Parathyroid adenoma (tissue), 2 donors: ENCODE measurements at regions not wholly inside any gene's neighbourhood (a gene's known extent, or its start where the extent isn't known, plus 50 kb on each side); places are given as distances from the start of the nearest gene placed in this dataset.

Source experiments
- H2AFZ ChIP-seq: fragments of 300-600 bp; sonication (generic); one replicate; pipeline ENCODE4 v1.7.0; 2017; ENCODE audit warnings: antibody characterized with exemption, mild to moderate bottlenecking
- H3K27ac ChIP-seq: fragments of 300-600 bp; sonication (generic); one replicate; pipeline ENCODE4 v1.7.0; 2017
- H3K27me3 ChIP-seq: fragments of 300-600 bp; sonication (generic); one replicate; pipeline ENCODE4 v1.7.0; 2017; ENCODE audit warnings: low read length; ENCODE audit not compliant: control insufficient read depth, insufficient read depth
- H3K36me3 ChIP-seq: fragments of 300-600 bp; sonication (generic); one replicate; pipeline ENCODE4 v1.7.0; 2017; ENCODE audit warnings: low read length; ENCODE audit not compliant: control insufficient read depth, insufficient read depth
- H3K4me1 ChIP-seq: fragments of 300-600 bp; sonication (generic); one replicate; pipeline ENCODE4 v1.7.0; 2017; ENCODE audit warnings: control low read depth
- H3K4me2 ChIP-seq: fragments of 300-600 bp; sonication (generic); one replicate; pipeline ENCODE4 v1.7.0; 2017; ENCODE audit warnings: low read length
- H3K4me3 ChIP-seq: fragments of 300-600 bp; sonication (generic); one replicate; pipeline ENCODE4 v1.7.0; 2017; ENCODE audit warnings: low read depth, low read length
- H3K79me2 ChIP-seq: fragments of 300-600 bp; sonication (generic); one replicate; pipeline ENCODE4 v1.7.0; 2017; ENCODE audit warnings: control low read depth
- H3K9ac ChIP-seq: fragments of 300-600 bp; sonication (generic); one replicate; pipeline ENCODE4 v1.7.0; 2017; ENCODE audit warnings: mild to moderate bottlenecking
- H3K9me3 ChIP-seq: fragments of 300-600 bp; sonication (generic); one replicate; pipeline ENCODE4 v1.7.0; 2017; ENCODE audit warnings: low read length; ENCODE audit not compliant: control insufficient read depth
- TF ChIP-seq, protein P1 (sequence below): fragments of 300-600 bp; sonication (generic); IDR thresholded peaks from one replicate; pipeline ENCODE4 v1.7.0; 2017; ENCODE audit warnings: antibody characterized with exemption, mild to moderate bottlenecking
- donor health status: primary hyperparathyroidism.

DNA sequence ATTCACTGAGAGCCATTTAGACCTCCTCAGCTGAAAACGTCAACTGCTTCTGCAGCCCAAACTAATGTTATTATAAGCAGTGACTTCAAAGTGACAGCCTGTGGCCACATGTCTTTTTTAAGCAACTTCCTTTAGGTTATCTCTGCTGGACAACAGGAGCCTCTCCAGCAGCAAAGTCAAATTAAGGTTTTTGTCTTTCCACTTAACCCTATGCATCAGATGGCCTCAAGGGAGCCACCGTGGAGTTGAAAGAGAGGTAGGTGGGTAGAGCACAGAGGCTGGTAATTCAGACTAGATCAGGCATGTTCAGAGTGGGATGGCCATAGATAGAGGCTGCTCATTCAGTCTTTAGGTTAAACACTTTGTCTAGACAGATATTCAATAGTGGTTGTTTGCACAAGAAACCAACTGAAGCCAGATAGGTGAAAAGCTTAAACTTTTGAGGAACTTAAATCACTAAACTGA is 300.6 kb upstream of the ECI2 start:
- no peaks in the 10 kb centered on the region for H3K9me3 ChIP-seq
- H2AFZ ChIP-seq = no peak overlapping the region
- H3K27me3 ChIP-seq = no peaks in the 10 kb centered on the region
- no peaks in the 10 kb centered on the region for H3K36me3 ChIP-seq
- TF ChIP-seq, protein P1, sequence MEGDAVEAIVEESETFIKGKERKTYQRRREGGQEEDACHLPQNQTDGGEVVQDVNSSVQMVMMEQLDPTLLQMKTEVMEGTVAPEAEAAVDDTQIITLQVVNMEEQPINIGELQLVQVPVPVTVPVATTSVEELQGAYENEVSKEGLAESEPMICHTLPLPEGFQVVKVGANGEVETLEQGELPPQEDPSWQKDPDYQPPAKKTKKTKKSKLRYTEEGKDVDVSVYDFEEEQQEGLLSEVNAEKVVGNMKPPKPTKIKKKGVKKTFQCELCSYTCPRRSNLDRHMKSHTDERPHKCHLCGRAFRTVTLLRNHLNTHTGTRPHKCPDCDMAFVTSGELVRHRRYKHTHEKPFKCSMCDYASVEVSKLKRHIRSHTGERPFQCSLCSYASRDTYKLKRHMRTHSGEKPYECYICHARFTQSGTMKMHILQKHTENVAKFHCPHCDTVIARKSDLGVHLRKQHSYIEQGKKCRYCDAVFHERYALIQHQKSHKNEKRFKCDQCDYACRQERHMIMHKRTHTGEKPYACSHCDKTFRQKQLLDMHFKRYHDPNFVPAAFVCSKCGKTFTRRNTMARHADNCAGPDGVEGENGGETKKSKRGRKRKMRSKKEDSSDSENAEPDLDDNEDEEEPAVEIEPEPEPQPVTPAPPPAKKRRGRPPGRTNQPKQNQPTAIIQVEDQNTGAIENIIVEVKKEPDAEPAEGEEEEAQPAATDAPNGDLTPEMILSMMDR = no peak
- no peak overlapping the region for H3K27ac ChIP-seq
- no peak overlapping the region for H3K4me2 ChIP-seq
- no peak overlapping the region for H3K9ac ChIP-seq
- no peaks in the 10 kb centered on the region for H3K4me1 ChIP-seq
- no peaks in the 10 kb centered on the region for H3K79me2 ChIP-seq
- H3K4me3 ChIP-seq = no peak overlapping the region

DNA sequence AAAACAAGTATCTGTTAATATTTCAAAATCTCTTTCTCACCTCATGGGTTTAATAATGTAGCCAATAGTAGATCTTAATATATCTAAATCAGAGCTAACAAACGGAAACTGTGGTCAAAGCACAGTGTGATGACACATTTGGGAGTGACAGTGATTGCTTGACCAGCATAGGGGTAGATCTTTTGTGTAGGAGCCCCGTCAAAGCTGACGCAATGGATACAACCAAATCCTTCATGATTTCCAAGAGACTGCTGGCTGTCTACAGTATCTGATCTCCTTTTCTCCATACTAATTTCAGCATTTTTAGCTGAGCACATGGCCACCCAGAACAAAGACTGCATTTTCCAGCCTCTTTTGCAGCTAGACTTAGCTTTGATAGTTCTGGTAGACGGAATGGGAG is 299.3 kb upstream of the ECI2 start:
- Histone ChIP-seq H3K36me3 (no peaks in the 10 kb centered on the region), H3K4me2 (no peak overlapping the region), H2AFZ (no peak overlapping the region), H3K27ac (no peak overlapping the region), H3K4me1 (no peaks in the 10 kb centered on the region), H3K9ac (no peak overlapping the region), H3K27me3 (no peaks in the 10 kb centered on the region), H3K4me3 (no peak overlapping the region), H3K79me2 (no peaks in the 10 kb centered on the region), H3K9me3 (no peaks in the 10 kb centered on the region)
- TF ChIP-seq, protein P1 = no peak

DNA sequence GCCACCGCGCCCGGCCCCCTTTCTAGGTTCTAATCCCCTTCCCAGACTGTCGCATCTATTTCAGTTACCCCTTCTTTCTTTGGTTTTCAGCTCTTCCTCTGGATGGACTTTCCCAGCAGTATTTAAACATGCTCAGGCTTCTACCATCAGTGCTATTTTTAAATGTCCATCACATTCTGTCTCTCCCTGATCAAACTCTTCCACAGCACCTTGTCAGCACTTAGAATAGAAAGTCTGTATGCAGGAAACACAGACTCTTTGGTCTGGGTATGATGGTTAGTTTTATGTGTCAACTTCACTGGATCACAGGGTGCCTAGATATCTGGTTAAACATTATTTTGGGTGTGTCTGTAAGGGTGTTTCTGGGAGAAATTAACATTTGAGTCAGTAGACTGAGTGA is 297.8 kb upstream of the ECI2 start:
- H3K4me2 ChIP-seq = no peak overlapping the region
- no peak overlapping the region for H3K4me3 ChIP-seq
- no peaks in the 10 kb centered on the region for H3K79me2 ChIP-seq
- no peaks in the 10 kb centered on the region for H3K36me3 ChIP-seq
- no peak overlapping the region for H3K9ac ChIP-seq
- no peak overlapping the region for H3K27ac ChIP-seq
- H3K9me3 ChIP-seq = no peaks in the 10 kb centered on the region
- TF ChIP-seq, protein P1 = no peak
- H3K4me1 ChIP-seq = no peaks in the 10 kb centered on the region
- H3K27me3 ChIP-seq = no peaks in the 10 kb centered on the region
- H2AFZ ChIP-seq = no peak overlapping the region

DNA sequence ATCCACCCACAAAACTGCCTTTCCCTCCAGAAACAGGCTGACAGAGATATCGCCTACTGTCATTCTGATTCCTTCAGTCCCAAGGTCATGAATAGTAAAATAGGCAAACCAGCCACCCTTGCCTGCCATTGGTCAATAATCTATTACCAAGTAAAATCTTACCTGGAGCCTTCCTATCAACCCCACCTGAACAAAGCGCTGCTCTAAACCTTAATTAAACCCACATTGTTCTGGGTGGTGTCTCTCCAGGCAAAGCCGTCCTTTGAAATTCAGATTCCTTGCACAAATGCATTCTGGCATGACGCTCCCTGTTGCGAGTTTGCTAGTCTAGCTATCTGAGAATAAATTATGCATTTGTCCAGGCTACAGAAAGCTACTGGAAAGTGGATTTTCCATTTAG is 291.6 kb upstream of the ECI2 start:
- TF ChIP-seq, protein P1 = no peak
- Histone ChIP-seq H3K9me3 (no peaks in the 10 kb centered on the region), H3K79me2 (no peaks in the 10 kb centered on the region), H2AFZ (no peak overlapping the region), H3K4me3 (no peak overlapping the region), H3K27me3 (no peaks in the 10 kb centered on the region), H3K4me2 (no peak overlapping the region), H3K27ac (no peak overlapping the region), H3K4me1 (no peaks in the 10 kb centered on the region), H3K9ac (no peak overlapping the region), H3K36me3 (no peaks in the 10 kb centered on the region)

DNA sequence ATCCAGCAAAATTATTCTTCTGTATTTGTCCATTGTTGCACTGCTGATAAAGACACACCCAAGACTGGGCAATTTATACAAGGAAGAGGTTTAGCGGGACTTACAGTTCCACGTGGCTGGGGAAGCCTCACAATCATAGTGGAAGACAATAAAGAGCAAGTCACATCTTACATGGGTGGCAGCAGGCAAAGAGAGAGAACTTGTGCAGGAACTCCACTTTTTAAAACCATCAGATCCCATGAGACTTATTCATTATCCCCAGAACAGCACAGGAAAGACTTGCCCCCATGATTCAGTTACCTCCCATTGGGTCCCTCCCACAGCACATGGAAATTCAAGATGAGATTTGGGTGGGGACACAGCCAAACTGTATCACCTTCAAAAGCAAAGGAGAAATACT is 286.5 kb upstream of the ECI2 start:
- Histone ChIP-seq H3K36me3 (no peaks in the 10 kb centered on the region), H3K9ac (no peak overlapping the region)
- TF ChIP-seq, protein P1 = no peak

More for the DNA sequence above, 286.5 kb upstream of the ECI2 start:
- Histone ChIP-seq H3K27me3 (no peaks in the 10 kb centered on the region), H2AFZ (no peak overlapping the region), H3K4me3 (no peak overlapping the region), H3K27ac (no peak overlapping the region), H3K9me3 (no peaks in the 10 kb centered on the region), H3K4me2 (no peak overlapping the region), H3K79me2 (no peaks in the 10 kb centered on the region), H3K4me1 (no peaks in the 10 kb centered on the region)
